NCI-H82 (cell line): ENCODE measurements at regions not wholly inside any gene's neighbourhood (a gene's known extent, or its start where the extent isn't known, plus 50 kb on each side); places are given as distances from the start of the nearest gene placed in this dataset.

Experiments
- DNase-seq: peaks from one replicate; lab custom pipeline; 2025; lab: John Stamatoyannopoulos, UW

DNA sequence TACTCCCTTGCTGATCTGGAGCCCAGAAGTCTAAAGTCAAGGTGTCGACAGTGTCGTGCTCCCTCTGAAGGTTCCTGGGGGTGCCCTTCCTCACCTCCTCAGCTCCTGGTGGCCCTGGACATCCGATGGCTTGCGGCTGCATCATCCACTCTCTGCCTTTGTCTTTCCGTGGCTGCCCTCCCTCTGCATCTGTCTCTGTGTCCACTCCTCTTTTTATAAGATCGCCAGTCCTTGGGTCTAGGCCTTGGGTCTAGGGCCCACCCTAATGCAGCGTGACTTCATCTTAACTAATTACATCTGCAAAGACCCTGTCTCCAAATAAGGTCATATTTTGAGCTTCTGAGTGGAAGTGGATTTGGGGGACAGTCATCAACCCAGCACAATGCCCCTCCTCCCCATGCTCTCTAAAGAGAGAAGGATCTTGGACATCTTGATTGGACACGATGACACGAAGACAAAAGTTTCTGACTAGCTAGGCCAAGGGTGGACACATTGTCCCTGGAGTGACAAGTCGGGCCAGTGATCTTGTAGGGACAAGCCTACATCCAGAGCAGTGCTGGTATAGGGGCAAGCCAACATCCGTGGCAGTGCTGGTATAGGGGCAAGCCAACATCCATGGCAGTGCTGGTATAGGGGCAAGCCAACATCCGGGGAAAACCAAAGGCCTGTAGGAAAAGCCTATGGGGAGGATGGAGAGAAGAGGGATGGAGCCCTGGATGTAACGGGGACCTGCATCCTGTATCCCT is 93.9 kb upstream of the DIO3 start:
- no peak for DNase-seq

DNA sequence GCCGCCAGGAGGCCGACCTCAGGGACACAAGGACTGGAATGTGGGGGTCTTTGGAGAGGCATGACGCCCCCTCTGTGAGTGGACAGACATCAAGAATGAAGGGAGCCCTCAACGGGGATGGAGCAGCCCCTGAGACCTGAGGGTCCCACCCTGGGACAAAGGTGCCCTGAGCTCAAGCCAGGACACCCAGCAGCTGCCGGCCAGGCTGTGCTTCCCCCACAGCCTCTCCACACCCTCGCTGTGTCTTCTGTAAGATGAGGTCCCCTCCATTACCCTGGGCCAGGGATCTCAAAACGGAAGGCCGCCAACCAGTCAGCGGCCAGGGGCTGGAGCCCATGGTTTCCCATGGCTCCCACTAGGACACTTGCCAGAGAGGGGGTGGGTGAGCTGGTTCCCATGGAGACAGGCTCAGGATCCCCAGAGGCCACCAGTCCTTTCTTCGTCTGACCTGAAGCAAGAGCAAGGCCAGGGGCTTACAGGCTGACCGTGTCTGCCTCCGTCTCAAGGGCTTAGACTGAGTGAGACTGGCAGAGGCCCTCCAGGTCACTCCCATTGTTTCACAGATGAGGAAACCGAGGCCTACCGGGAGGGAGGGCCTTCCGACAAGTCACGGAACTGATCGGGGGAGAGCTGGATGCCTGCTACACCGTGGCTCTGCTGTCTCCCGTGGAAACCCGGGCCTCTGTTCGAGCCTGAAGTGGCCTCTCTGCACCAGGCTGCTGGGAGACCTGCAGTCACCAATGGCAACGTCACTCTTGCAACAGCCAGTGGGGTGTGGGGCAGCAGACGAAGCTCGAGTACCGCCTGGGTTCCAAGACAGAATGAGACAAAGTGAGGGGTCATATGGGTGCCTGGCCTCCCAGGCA is 91.7 kb upstream of the DIO3 start:
- no peak for DNase-seq

GRCh38 chr14:101470266-101470665 is 91.0 kb upstream of the DIO3 start:
- no peak for DNase-seq

GRCh38 chr14:101471723-101472517 is 89.4 kb upstream of the DIO3 start:
- no peak for DNase-seq

DNA sequence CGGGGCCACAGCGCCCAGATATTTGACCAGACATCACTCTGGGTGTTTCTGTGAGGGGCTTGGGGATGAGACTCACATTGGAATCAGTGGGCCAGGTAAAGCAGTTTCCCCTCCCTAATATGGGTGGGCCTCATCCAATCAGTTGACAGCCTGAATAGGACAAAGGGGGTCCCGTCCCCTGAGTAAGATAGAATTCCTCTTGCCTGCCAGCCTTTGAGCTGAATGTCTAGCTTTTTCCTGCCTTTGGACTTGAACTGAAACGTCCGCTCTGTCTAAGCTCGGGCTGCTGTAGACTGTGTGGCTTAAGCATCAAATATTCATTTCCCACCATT is 88.8 kb upstream of the DIO3 start:
- DNase-seq, result no peak

GRCh38 chr14:101473045-101473729 is 88.1 kb upstream of the DIO3 start:
- DNase-seq, result no peak

GRCh38 chr14:101473795-101474562 is 87.3 kb upstream of the DIO3 start:
- DNase-seq, result no peak

- no peak for DNase-seq
Observed at GRCh38 chr14:101474563-101475455, 86.5 kb upstream of the DIO3 start.

GRCh38 chr14:101475456-101476257 is 85.6 kb upstream of the DIO3 start:
- no peak for DNase-seq

DNA sequence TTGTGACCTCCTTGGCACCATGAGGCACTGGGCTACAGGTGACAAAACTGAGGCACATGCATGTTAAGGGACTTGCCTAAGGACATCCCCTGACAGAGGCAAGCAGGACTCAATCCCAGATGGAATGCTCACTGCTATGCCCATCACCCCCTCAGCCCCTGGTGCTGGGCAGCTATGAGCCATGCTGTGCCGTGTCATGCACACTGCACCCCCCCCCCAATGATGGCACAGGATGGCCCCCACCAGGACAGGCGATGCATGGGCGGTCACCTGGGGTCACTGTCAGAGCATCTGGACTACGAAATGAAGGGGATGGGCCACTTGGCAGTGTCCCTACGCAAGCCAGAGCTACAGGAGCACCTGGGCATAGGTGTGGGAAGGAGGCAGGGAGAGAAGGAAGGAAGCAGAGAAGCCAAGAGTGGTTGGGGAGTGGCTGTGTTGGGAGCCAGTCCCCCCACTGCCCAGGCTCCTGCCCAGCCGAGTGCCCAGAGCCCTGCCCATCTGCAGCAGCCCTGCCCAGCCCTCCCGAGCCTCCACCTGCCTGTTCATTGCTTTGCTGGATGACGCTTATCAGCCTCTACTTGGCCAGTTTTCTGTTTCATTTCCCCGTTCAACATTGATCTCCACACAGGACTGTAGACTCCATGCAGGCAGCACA is 84.9 kb upstream of the DIO3 start:
- no peak for DNase-seq

DNA sequence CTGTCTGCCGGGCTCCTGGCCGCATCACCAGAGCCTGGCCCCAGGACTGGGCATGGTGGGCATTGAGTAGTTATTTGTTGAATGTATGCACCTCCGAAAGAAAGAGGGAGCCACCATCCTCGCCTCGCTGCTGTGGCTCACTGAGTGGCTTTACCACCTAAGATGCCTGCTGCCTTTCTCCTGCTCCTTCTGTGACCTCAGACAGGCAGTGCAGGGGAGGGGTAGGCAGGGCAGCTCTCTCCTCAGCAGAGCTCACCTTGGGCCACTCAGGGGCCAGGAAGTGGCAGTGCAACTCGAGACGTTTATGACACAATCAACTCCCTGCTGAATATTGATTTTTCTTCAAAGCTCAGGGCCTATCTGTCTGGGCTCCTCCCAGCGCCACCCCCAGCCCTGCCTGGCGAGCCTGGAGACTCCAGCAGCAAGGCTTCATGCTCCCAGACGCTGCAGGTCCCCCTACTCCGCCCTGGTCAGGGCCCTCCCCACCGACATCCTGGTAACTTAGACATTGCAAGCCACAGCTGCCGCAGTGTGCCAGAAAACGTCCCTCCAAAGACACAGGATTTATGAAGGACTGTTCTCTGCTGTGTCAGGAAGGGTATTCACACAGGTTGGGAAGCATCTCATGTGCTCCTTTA is 84.3 kb upstream of the DIO3 start:
- DNase-seq, result peak; percentile 48

DNA sequence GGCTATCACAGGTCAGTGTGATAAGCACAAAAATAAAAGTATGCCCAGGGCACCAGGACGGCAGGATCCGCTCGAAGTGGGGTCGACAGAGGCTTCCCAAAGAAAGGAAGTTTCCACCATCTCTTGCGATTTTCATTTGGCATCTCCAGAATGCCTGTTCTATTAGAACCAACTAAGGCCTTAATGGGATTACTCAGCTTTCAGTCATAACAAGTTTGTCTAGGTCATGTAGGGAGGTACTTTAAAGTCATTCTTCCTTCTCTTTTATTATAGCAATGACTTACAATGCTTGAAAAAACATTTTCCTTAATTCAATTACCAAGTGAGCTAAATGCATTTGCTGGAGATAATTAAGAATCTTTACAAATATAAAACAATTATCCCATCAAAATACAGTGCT is 83.6 kb upstream of the DIO3 start:
- peak; percentile 60 for DNase-seq

DNA sequence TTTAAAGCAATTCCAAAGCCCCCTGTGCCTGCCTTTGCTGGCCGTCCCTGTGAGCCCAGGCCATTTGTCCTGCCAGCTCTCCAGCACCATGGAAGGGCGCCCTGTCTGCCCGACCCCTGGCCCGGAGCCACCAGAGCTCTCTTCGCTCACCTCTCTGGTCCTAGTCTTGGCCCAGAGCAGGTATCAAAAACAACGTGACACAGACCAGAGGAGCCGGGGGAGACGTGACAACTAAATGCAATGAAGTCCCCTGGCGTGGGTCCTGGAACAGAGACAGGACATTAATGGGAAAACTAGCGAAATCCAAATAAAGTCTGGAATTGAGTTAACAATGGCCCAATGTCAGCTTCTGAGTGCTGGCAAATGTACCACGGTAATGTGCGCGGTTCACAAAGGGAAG is 83.2 kb upstream of the DIO3 start:
- no peak for DNase-seq

DNA sequence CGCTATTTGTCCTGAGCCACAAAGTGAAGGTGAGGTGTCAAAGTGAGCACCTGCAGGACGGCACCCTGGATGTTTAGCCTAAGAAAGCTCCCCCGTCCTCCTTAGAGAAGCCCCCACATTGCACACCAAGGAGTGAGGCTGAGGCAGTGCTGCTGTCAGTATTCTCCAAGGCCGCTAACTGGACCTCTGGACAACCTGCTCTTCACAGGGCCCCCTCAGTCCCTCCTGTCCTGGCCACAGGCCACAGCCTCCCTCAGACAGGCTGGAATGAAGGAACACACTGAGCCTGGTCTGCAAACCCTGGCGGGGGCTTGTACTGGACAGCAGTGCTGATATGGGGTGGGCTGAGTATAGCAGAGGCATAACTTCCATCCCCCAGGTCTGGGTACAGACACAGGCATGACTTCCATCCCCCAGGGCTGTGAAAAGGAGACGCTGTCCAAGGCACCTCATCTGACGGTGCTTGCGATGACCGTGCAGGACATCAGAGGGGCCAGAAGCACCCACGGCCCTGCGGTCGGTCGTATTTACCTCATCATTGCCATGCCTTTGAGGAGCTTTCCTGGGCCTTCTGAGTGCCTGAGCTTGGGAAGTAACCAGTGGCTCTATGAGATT is 82.4 kb upstream of the DIO3 start:
- no peak for DNase-seq

DNA sequence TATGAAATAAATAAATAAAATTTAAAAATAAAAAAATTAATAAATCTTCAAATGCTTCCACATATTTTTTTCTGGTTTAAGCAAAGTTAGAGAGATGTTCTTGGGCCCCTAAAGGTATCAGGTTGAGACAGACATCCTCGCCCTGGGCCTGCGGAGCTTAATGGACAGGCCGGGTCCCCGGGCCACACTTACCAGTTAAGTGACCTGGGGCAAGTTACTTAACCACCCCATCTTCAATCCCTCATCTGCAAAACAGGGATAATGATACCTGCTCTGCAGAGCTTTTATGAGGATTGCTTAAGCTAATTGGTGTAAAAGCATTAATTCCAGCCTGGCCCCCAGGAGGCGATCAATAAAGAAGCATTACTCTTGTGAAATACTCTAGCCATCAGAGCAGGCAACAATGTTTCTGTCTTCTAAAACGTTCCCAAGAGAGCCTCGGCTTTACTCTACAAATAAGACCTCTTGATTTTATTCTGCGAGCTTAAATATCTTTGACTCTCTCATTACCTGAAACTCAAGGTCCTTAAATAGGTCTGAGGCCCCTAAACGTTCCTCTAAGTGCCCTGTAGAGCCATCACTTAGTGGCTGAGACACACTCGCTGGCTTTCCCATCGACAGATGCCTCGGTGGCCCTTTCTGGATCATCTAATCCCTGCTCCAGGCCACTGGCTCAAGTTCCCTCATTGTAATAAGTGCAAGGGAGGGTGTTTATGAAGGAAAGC is 81.1 kb upstream of the DIO3 start:
- peak; percentile 84 for DNase-seq

- DNase-seq, result no peak
Observed at GRCh38 chr14:101480747-101481530, 80.4 kb upstream of the DIO3 start.
